ENCODE measurements at regions not wholly inside any gene's neighbourhood (a gene's known extent, or its start where the extent isn't known, plus 50 kb on each side); places are given as distances from the start of the nearest gene placed in this dataset.

DNA sequence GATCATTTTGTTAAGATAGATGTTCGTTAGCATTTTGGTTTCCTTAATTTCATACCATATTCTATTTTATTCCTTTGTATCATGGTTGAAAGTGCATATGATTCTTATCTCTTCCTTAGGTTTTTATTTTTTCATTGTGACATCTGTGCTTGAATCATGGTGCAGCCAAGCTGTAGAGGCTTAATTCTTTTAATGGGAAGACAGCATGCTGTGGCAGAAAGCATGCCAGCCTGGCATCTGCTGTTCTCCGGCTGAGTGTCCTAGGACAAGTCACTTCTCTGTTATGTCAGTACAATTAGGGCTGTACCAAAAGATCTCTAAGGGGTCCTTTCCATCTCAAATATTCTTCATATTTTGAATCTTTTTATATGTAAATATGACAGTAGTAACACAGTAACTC is 68.5 kb upstream of the PMFBP1 start:
- no peaks in the 10 kb centered on the region for H3K9me3 ChIP-seq (ENCODE audit: control insufficient read depth, low read length)
- no peaks in the 10 kb centered on the region for H3K36me3 ChIP-seq (ENCODE audit: control insufficient read depth, insufficient read depth, low read length)
- no peak for DNase-seq
- H3K4me1 ChIP-seq (ENCODE audit: control insufficient read depth, insufficient read depth, low read length, poor library complexity, severe bottlenecking): no peaks in the 10 kb centered on the region
- H3K27ac ChIP-seq (ENCODE audit: insufficient read depth, low read length, poor library complexity, severe bottlenecking): no peak overlapping the region
- no peaks in the 10 kb centered on the region for H3K27me3 ChIP-seq (replicated peaks; ENCODE audit: control insufficient read depth, insufficient read depth, low read length, poor library complexity, severe bottlenecking)
- H3K4me3 ChIP-seq (ENCODE audit: insufficient read depth, low read depth, low read length, poor library complexity, severe bottlenecking): no peak overlapping the region

DNA sequence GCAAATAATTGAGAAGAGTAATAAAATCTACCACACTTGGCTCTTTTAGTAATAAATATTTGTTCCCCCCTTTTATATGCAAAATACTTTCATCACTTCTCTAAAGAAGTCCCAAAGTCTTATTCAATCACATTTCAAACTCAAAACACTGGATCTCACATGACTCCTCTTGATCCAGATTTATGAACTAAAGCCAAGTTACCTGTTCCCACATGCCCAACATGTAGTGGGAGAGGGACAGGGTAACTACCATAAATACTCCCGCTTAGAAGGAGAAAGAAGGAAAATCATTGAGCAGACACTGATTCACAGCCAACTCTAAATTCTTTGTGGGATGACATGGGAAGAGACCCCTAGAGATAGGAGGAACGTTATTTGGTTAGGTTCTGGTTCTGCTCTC is 64.9 kb upstream of the PMFBP1 start:
- Histone ChIP-seq H3K27me3 (replicated peaks; ENCODE audit: control insufficient read depth, insufficient read depth, low read length, poor library complexity, severe bottlenecking) (no peaks in the 10 kb centered on the region), H3K9me3 (ENCODE audit: control insufficient read depth, low read length) (no peaks in the 10 kb centered on the region), H3K4me3 (ENCODE audit: insufficient read depth, low read depth, low read length, poor library complexity, severe bottlenecking) (no peak overlapping the region), H3K27ac (ENCODE audit: insufficient read depth, low read length, poor library complexity, severe bottlenecking) (no peak overlapping the region), H3K4me1 (ENCODE audit: control insufficient read depth, insufficient read depth, low read length, poor library complexity, severe bottlenecking) (no peaks in the 10 kb centered on the region), H3K36me3 (ENCODE audit: control insufficient read depth, insufficient read depth, low read length) (no peaks in the 10 kb centered on the region)
- no peak for DNase-seq

DNA sequence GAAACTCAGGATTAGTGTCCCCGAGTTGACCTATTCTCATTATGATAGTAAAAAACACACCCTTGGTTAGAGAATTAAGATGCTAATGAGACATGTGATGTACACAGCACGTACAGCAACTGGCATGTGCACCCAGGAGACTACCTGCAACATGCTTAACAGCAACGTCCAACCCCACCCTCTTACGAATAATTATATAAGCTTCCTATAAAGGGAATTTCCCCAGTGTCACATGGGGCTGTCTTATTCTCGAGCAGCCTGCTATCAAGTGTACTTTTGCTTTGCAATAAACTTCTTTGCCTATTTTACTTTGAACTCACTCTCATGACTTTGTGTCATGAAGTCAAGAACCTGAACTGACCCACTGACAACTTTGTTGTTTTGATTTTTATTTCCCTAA is 62.4 kb upstream of the PMFBP1 start:
- Histone ChIP-seq H3K36me3 (ENCODE audit: control insufficient read depth, insufficient read depth, low read length) (no peaks in the 10 kb centered on the region), H3K9me3 (ENCODE audit: control insufficient read depth, low read length) (no peaks in the 10 kb centered on the region), H3K4me1 (ENCODE audit: control insufficient read depth, insufficient read depth, low read length, poor library complexity, severe bottlenecking) (no peaks in the 10 kb centered on the region), H3K4me3 (ENCODE audit: insufficient read depth, low read depth, low read length, poor library complexity, severe bottlenecking) (no peak overlapping the region), H3K27ac (ENCODE audit: insufficient read depth, low read length, poor library complexity, severe bottlenecking) (no peak overlapping the region), H3K27me3 (replicated peaks; ENCODE audit: control insufficient read depth, insufficient read depth, low read length, poor library complexity, severe bottlenecking) (no peaks in the 10 kb centered on the region)
- no peak for DNase-seq

DNA sequence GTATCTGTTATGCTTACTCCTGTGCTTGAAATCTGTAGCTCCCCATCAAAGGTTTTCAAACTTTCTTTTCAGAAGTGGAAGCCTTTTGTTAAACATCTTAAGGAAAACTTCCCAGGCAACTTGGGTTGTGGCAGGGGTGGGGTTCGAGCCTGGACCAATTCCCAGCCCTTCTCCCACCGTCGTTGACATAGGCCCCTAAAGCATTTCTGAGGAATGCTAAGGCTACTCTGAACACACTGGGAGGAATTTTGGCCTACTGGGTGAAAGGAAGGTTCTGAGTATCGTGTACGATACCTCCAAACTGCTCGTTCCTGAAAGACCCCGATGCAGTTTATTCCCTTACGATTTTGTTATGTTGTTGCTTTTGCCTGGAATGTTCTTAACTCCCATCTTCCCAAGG is 56.1 kb upstream of the PMFBP1 start:
- no peaks in the 10 kb centered on the region for H3K36me3 ChIP-seq (ENCODE audit: control insufficient read depth, insufficient read depth, low read length)
- no peaks in the 10 kb centered on the region for H3K9me3 ChIP-seq (ENCODE audit: control insufficient read depth, low read length)
- H3K4me3 ChIP-seq (ENCODE audit: insufficient read depth, low read depth, low read length, poor library complexity, severe bottlenecking): no peak overlapping the region
- H3K27ac ChIP-seq (ENCODE audit: insufficient read depth, low read length, poor library complexity, severe bottlenecking): no peak overlapping the region
- no peaks in the 10 kb centered on the region for H3K27me3 ChIP-seq (replicated peaks; ENCODE audit: control insufficient read depth, insufficient read depth, low read length, poor library complexity, severe bottlenecking)
- no peak for DNase-seq
- no peaks in the 10 kb centered on the region for H3K4me1 ChIP-seq (ENCODE audit: control insufficient read depth, insufficient read depth, low read length, poor library complexity, severe bottlenecking)

DNA sequence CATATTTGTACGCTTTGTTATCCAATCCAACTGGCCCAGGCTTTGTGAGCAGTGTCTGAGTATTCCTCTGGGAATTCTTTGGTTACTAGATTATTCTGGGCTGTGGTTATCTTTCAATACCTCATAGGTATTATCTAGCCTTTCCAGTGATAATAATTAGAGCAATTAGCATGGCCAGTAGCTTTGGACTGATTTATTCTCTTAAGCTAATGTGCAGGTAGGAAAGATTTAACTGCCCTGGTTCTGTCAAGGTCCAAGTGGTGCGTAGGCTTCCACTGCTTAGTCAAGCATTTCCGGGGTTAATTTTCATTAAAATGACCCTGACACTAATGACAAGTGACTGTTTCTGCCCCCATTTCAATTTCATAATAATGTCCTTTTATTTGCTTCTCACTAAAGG is 54.2 kb upstream of the PMFBP1 start:
- no peaks in the 10 kb centered on the region for H3K36me3 ChIP-seq (ENCODE audit: control insufficient read depth, insufficient read depth, low read length)
- H3K27ac ChIP-seq (ENCODE audit: insufficient read depth, low read length, poor library complexity, severe bottlenecking): no peak overlapping the region
- H3K27me3 ChIP-seq (replicated peaks; ENCODE audit: control insufficient read depth, insufficient read depth, low read length, poor library complexity, severe bottlenecking): no peaks in the 10 kb centered on the region
- H3K9me3 ChIP-seq (ENCODE audit: control insufficient read depth, low read length): no peaks in the 10 kb centered on the region
- no peaks in the 10 kb centered on the region for H3K4me1 ChIP-seq (ENCODE audit: control insufficient read depth, insufficient read depth, low read length, poor library complexity, severe bottlenecking)
- no peak overlapping the region for H3K4me3 ChIP-seq (ENCODE audit: insufficient read depth, low read depth, low read length, poor library complexity, severe bottlenecking)
- no peak for DNase-seq

DNA sequence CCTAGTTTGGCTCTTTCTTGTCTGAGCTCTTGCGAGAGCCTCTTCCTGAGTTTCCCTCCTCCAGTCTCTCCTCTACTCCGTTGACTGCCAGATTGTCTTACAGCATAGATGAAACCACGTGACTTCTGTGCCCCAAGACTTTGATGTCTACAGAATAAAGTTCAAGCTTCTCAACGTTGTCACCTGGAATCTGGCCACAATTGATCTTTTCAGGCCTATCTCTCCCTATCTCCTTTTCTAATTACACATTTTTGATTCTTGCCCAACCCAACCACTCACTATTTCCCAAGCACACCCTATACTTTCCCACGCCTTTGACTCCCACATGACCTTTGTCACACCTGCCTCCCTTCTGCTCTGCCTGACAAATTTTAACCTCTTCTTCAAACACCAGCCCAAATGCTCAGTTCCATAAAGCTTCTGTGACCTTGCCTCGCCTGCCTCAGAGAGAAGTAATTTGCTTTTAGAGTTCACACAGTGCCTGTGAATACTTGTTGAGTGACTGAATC is 52.4 kb upstream of the PMFBP1 start:
- DNase-seq: no peak
- Histone ChIP-seq H3K4me3 (ENCODE audit: insufficient read depth, low read depth, low read length, poor library complexity, severe bottlenecking) (no peak overlapping the region), H3K36me3 (ENCODE audit: control insufficient read depth, insufficient read depth, low read length) (no peaks in the 10 kb centered on the region)

DNA sequence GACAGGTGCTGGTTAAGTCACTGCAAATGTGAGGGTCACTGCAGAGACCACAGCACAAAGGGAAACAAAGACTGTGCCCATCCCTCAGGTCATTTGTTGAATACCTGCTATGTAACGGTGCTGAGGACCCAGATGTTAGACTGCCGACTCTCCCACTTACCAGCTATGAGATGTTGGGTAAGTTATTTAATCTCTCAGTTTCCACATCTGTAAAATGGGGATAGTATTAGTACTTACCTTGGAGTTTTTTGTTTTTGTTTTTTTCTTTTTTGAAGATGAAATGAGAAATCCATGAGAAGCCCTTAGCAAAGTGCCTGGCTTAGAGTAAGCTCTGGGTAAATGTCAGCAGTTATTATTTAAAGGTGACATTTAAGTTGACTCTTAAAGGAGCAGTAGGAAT is 50.5 kb upstream of the PMFBP1 start:
- no peaks in the 10 kb centered on the region for H3K9me3 ChIP-seq (ENCODE audit: control insufficient read depth, low read length)
- no peak overlapping the region for H3K27ac ChIP-seq (ENCODE audit: insufficient read depth, low read length, poor library complexity, severe bottlenecking)

More for the DNA sequence above, 52.4 kb upstream of the PMFBP1 start:
- H3K27ac ChIP-seq (ENCODE audit: insufficient read depth, low read length, poor library complexity, severe bottlenecking): no peak overlapping the region
- no peaks in the 10 kb centered on the region for H3K4me1 ChIP-seq (ENCODE audit: control insufficient read depth, insufficient read depth, low read length, poor library complexity, severe bottlenecking)
- no peaks in the 10 kb centered on the region for H3K9me3 ChIP-seq (ENCODE audit: control insufficient read depth, low read length)
- no peaks in the 10 kb centered on the region for H3K27me3 ChIP-seq (replicated peaks; ENCODE audit: control insufficient read depth, insufficient read depth, low read length, poor library complexity, severe bottlenecking)

More for the DNA sequence above, 50.5 kb upstream of the PMFBP1 start:
- no peaks in the 10 kb centered on the region for H3K4me1 ChIP-seq (ENCODE audit: control insufficient read depth, insufficient read depth, low read length, poor library complexity, severe bottlenecking)
- no peak for DNase-seq
- H3K4me3 ChIP-seq (ENCODE audit: insufficient read depth, low read depth, low read length, poor library complexity, severe bottlenecking): no peak overlapping the region
- H3K36me3 ChIP-seq (ENCODE audit: control insufficient read depth, insufficient read depth, low read length): no peaks in the 10 kb centered on the region
- H3K27me3 ChIP-seq (replicated peaks; ENCODE audit: control insufficient read depth, insufficient read depth, low read length, poor library complexity, severe bottlenecking): no peaks in the 10 kb centered on the region
